ENCODE measurements at regions not wholly inside any gene's neighbourhood (a gene's known extent, or its start where the extent isn't known, plus 50 kb on each side); places are given as distances from the start of the nearest gene placed in this dataset.

- ChIA-PET CTCF (no interaction called here), POLR2A (no interaction called here)
- Histone ChIP-seq H3K27me3 (ENCODE audit: control insufficient read depth in 2 of 2, insufficient read depth in 2 of 2, low read length in 2 of 2) (no peaks in the 10 kb centered on the region), H3K4me3 (replicated peaks in 1 of 3; ENCODE audit: insufficient read depth in 1 of 3, low read depth in 1 of 3, low read length in 3 of 3) (no peak overlapping the region), H3K9me1 (replicated peaks; ENCODE audit: control insufficient read depth, extremely low read depth, insufficient read depth, low read length) (no peaks in the 10 kb centered on the region), H3K4me2 (ENCODE audit: insufficient read depth, low read length) (no peak overlapping the region), H3K36me3 (ENCODE audit: control insufficient read depth in 2 of 2, extremely low read depth in 1 of 2, insufficient read depth in 2 of 2, low read length in 2 of 2) (no peaks in the 10 kb centered on the region), H3K9ac (replicated peaks; ENCODE audit: extremely low read depth, insufficient read depth, low read length) (no peak overlapping the region), H3K4me1 (ENCODE audit: control insufficient read depth, extremely low read depth, insufficient read depth, low read length) (no peaks in the 10 kb centered on the region), H3K79me2 (ENCODE audit: control insufficient read depth, insufficient read depth, low read length) (no peaks in the 10 kb centered on the region), H3K9me3 (replicated peaks; ENCODE audit: control insufficient read depth, insufficient read depth, low read length) (no peaks in the 10 kb centered on the region), H3K27ac (ENCODE audit: insufficient read depth, low read depth, low read length) (no peak overlapping the region), H2AFZ (ENCODE audit: low read depth, low read length) (no peak overlapping the region), H4K20me1 (replicated peaks; ENCODE audit: control insufficient read depth, extremely low read depth, insufficient read depth, low read length) (no peaks in the 10 kb centered on the region)
- no TSS peak for BruUV-seq (replicated peaks)
- intact Hi-C loops (cut with micrococcal nuclease) = no loop called here
- no peak for FAIRE-seq
- dilution Hi-C loops (cut with MboI; ENCODE audit: extremely low pct_ligation_motif_present, low sequenced_read_pairs) = no loop called here
- DNase-seq (ENCODE audit: low read depth, low spot score) = no peak
- TF ChIP-seq, protein P1, sequence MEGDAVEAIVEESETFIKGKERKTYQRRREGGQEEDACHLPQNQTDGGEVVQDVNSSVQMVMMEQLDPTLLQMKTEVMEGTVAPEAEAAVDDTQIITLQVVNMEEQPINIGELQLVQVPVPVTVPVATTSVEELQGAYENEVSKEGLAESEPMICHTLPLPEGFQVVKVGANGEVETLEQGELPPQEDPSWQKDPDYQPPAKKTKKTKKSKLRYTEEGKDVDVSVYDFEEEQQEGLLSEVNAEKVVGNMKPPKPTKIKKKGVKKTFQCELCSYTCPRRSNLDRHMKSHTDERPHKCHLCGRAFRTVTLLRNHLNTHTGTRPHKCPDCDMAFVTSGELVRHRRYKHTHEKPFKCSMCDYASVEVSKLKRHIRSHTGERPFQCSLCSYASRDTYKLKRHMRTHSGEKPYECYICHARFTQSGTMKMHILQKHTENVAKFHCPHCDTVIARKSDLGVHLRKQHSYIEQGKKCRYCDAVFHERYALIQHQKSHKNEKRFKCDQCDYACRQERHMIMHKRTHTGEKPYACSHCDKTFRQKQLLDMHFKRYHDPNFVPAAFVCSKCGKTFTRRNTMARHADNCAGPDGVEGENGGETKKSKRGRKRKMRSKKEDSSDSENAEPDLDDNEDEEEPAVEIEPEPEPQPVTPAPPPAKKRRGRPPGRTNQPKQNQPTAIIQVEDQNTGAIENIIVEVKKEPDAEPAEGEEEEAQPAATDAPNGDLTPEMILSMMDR (IDR thresholded peaks at IDR 0.05; ENCODE audit: extremely low read depth in 1 of 2, insufficient read depth in 1 of 2, low read depth in 1 of 2, low read length in 2 of 2) = no peak
- TF ChIP-seq JUN (IDR thresholded peaks at IDR 0.05; ENCODE audit: borderline replicate concordance, insufficient read depth, insufficient read length, low read depth) = no peak
- no peak for TF ChIP-seq FOS (IDR thresholded peaks at IDR 0.05; ENCODE audit: borderline replicate concordance, insufficient read depth, low read length)
- no peak for TF ChIP-seq GATA2 (IDR thresholded peaks at IDR 0.05; ENCODE audit: insufficient read depth, insufficient read length, low read depth, low read length)
- no peak for TF ChIP-seq POLR2A (IDR thresholded peaks at IDR 0.05; ENCODE audit: low read depth, low read length)
- no peak for TF ChIP-seq MAX (IDR thresholded peaks at IDR 0.05; ENCODE audit: insufficient read depth, insufficient read length)
- no peak for TF ChIP-seq POLR2AphosphoS5 (IDR thresholded peaks at IDR 0.05; ENCODE audit: insufficient read depth, low read depth, low read length)
- no peak for TF ChIP-seq EZH2 (IDR thresholded peaks at IDR 0.05; ENCODE audit: borderline replicate concordance, low read depth, low read length, severe bottlenecking)
- no peak for TF ChIP-seq MYC (IDR thresholded peaks at IDR 0.05; ENCODE audit: low read depth, low read length)
Measured at GRCh38 chr3:13939206-13939605, 59.3 kb upstream of the WNT7A start.

All from endothelial cell of umbilical vein (primary cell).